ENCODE measurements at regions not wholly inside any gene's neighbourhood (a gene's known extent, or its start where the extent isn't known, plus 50 kb on each side); places are given as distances from the start of the nearest gene placed in this dataset.

DNA sequence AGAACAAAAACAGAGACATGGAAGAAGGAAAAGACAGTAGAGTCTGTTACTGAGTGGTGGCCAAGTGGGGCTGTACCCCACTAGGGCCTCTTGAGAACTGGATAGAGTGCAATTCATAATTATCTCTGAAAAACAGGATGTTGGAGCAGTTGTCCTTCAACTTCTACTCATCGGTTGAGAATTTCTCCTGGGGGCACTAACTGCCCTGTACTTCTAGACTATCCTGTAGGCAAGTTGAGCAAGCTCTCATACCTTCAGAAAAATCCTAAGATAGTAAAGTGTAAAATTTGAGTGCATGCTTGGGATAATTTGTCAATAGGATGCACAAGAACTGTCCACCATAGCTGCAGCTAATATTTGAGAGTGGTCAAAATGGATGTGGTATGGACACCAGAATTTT is 179.7 kb upstream of the CNKSR2 start:
- no peak for TF ChIP-seq POLR2A (IDR thresholded peaks at IDR 0.05)
- no peak for TF ChIP-seq CTCF (IDR thresholded peaks at IDR 0.05)
